SK-N-DZ (cell line): ENCODE measurements at regions not wholly inside any gene's neighbourhood (a gene's known extent, or its start where the extent isn't known, plus 50 kb on each side); places are given as distances from the start of the nearest gene placed in this dataset.
"Not testable (repeated sequence)": the region's sequence is repeated elsewhere in the genome, so short reads cannot be mapped to it uniquely, and the experiment has no call there.

Source experiments
- DNase-seq: peaks from one replicate; pipeline ENCODE4 v3.0.0-alpha.2; 2015; ENCODE audit warnings: low spot score

DNA sequence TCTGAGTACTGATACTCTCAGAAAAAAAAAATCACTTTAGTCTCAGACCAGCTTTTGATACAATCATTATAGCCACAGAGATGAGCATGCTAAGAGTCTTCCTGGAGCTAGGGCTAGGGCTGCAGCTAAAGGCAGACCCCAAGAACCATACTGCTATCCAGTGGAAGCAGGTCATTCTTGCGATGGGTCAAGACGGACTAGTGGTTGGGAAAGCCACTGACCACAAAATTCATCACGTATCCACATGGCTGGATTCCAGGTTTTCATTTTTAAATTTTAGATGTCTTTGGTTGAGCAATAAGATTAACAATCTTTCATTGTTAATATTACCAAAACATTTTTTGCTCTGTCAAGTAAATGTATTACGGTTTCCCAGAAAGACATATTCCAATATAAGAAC is 598.1 kb downstream of the DNAH5 start:
- DNase-seq, result no peak

- no peak for DNase-seq
Observed at GRCh38 chr5:13339093-13339492, 605.4 kb downstream of the DNAH5 start.

DNA sequence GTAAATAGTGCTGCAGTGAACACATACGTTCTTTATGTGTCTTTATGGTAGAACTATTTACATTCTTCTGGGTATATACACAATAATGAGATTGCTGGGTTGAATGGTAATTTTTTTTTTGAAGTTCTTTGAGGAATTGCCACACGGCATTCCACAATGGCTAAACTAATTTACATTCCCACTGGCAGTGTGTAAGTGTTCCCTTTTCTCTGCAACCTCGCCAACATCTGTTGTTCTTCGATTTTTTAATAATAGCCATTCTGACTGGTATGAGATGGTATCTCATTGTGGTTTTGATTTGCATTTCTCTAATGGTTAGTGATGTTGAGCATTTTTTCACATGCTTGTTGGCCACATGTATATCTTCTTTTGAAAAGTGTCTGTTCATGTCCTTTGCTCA is 609.5 kb downstream of the DNAH5 start:
- not testable (repeated sequence) for DNase-seq

GRCh38 chr5:13331585-13331984 is 612.9 kb downstream of the DNAH5 start:
- no peak for DNase-seq

DNA sequence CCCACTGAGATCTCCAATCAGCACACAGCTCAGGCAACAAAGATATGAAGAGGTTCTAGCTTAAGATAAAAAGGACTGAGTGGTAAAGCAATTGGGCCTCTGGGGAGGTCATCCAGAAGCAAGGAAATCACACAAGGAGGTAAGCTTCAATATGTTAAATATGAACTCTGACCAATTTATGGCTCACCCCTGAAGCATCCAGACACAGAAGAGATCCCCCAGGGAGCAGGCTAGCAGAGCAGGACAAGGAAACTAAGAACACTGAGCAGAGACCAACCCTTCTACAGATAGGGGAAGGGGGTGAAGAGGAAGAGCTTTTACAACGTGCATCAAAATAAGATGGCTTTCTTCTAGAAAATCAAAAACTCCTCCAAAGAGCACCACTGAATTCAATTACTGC is 616.2 kb downstream of the DNAH5 start:
- DNase-seq, result no peak

GRCh38 chr5:13325765-13326164 is 618.7 kb downstream of the DNAH5 start:
- DNase-seq, result no peak

DNA sequence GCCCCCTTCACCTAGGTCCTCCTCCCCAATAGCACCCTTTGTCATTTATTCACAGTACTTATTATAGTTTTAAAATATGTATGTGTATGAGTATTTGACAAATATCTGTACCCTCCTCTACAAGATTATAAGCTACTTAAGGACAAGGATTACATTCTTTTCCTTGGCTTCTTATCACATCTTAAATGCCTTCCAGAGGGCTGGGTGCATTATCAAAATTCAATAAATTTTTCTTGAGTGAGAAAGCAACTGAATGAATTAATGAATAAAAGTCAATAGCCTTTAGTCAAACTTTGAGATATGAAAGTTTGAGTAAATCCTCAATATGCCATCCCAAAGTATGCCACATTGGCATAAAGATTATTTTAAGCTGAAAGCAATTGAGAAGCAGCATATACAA is 621.7 kb downstream of the DNAH5 start:
- DNase-seq, result no peak

DNA sequence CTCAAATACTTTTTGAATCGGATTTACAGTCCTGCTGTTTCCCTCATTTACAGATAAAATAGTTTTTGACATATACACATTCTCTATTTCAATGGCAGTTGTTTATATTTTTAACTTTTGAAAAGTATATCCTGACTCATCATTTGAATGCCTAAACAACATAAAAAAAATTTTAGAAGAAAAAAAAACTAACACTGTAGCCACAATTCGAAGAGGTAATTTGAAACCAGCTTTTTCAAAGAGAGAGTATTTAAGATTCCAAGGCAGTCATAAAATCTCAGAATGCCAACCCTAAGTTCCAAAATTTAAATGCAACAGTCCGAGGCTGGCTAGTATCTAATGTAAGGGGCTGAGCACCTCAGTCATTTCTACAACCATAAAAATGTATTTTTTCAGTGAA is 626.8 kb downstream of the DNAH5 start:
- DNase-seq, result no peak

- DNase-seq, result no peak
Observed at GRCh38 chr5:13316176-13316575, 628.3 kb downstream of the DNAH5 start.

- no peak for DNase-seq
Observed at GRCh38 chr5:13307480-13307879, 637.0 kb downstream of the DNAH5 start.

DNA sequence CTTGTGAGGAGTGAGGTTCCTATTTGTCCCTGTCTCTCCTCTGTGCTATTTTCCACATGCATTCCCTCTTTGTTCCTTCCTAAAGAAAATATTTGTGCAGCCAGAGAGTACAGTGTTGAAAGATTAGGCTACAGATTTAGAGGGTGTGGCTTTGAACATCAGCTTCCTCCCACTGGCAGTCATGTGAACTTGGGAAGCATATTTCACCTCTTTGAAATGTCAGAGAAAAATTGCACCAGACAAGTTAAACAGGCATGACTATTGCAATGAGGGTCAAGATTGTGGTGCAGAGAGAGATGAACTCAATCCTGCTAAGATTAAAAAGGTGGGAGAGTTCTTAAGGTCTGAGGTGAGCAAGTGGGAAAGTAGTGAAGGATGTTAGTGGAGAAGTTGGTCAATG is 641.0 kb downstream of the DNAH5 start:
- DNase-seq, result no peak

DNA sequence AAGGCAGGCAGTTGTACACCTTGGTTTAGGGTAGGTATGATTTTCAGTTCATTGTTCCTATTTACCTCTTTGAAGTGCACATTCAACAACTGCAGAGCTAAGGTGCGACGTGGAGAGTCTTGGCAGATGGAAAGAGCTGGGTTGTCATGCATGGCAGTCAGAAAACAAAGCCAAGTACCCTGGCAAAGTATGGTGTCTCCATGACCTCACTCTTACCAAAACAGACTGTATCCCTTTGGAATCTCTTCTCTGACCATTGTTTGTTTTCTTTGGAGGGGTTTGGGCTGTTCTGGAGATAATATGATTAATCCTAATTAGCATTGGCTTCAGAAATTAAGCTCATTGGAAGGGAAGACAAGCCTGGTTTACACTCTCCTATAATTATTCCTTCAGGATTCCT is 665.7 kb downstream of the DNAH5 start:
- no peak for DNase-seq

DNA sequence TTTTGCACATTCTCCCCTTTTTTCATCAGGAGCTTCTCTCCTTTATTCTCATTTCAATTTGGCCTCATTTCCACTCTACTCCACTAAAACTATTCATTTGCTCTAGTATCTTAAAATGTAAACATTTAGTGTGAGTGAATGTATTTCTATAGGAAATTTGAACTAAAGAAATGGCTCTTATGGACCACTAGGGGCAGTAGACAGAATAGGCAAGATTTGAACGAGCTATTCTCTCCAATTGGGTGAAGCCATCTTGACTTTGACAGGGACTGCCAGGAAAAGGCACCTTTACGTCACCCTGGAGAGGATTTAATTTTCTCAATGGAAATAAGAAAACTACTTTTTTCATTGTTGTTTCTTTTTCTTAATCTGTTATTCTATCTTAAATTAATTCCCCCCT is 666.3 kb downstream of the DNAH5 start:
- no peak for DNase-seq

GRCh38 chr5:13276156-13276555 is 668.3 kb downstream of the DNAH5 start:
- no peak for DNase-seq

DNA sequence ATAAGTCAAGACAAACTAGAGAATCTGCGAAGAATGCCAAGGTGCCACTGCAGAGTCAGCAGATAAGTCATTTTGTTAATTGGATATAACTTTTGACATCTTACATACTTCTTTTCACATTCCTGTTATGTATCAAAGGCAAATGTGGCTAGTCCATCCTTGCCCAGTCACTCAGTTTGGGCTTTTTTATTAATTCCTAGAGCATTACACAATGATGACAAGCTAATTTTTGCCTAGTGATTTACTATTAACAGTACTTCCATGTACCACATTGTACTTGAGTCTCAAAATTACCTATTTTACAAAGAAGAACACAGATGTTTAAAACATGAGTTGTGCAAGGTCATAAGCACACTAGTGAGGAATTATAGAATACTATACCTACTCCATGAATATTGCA is 680.8 kb downstream of the DNAH5 start:
- DNase-seq, result no peak

GRCh38 chr5:13253111-13253510 is 691.4 kb downstream of the DNAH5 start:
- no peak for DNase-seq

GRCh38 chr5:13252699-13253098 is 691.8 kb downstream of the DNAH5 start:
- no peak for DNase-seq

DNA sequence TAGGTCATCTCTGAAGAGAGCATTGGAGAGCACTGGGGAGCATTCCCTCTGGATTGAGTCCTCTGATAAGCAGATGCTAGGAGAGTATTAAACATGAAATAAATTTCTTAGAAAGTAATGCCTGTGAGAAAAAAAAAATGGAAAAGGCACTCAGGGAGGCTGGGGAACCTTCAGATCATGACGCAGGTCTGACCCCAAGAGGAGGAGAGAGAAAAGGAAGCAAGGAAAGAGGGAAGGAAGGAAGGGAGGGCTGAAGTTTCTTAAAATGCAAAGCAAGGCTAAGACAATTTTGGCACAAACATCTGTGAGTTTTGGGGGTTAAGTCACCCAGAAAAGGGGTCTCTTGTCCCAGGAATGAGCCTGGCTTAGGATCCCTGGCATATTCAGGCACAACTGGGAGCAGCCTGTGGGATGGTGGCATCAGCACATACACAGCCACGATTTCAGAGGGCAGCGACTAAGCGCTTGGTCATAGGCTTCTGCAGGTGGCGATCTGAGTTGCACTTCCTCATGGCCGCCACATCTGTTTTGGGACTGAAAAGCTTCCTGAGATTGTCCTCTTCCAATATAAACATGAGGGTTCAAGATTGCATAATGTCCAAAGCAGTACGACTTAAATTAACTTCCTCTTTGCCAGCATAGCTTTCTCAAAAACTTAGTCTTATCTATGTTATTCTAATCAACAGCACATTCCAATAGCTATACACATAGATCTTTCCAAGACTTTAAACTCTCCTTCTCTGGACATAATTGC is 692.7 kb downstream of the DNAH5 start:
- DNase-seq, result no peak

- DNase-seq, result no peak
Observed at GRCh38 chr5:13250464-13251291, 693.8 kb downstream of the DNAH5 start.

DNA sequence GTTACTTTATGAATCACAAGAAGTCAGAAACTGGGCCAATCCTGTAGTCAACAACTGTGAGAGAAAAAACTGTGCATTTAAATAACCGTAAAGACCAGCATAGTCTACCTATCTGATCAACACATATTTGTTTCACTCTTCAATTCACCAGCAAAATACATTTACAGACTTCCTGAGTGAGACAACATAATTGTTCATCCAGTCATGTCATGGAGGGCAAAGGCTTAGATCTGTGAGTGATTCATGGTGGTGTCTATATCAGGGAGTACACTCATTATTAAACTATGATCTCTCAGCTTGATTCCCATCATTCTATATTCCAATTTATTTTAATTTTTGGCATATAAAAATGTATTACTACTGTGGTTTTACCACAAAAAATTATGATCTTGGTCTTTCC is 694.6 kb downstream of the DNAH5 start:
- no peak for DNase-seq

GRCh38 chr5:13248253-13248652 is 696.2 kb downstream of the DNAH5 start:
- DNase-seq, result no peak

DNA sequence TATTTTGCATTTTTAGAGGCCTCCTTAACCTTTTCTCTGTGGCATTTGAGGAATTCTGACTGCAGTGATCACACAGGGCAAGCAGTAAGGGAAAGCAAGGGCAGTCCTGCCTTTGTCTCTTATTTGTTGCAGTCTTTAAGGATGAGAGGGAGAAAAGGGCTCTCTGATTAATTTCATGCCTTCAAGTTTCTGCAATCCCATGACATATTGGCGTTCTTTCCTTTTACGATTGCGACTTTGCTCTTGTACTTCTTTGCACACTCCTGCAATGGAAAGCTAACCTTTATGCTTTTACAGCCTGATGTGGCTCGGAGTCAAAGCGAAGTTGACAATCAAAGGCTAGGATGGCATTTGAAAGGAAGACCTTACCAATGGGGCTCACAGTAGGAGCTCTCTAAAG is 698.4 kb downstream of the DNAH5 start:
- no peak for DNase-seq

DNA sequence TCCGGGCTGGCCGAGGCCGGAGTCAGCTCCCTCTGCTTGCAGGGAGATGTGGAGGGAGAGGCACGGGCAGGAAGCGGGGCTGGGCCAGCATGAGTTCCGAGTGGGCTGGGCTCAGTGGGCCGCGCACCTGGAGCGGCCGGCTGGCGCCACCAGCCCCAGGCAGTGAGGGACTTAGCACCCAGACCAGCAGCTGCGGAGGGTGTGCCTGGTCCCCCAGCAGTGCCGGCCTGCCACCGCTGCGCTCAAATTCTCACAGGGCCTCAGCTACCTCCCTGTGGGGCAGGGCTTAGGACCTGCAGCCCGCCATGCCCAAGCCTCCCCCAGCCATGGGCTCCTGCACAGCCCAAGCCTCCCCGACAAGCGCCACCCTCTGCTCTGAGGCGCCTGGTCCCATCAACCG is 700.3 kb downstream of the DNAH5 start:
- DNase-seq, result no peak
